HG02763 (cell line): ENCODE measurements at regions not wholly inside any gene's neighbourhood (a gene's known extent, or its start where the extent isn't known, plus 50 kb on each side); places are given as distances from the start of the nearest gene placed in this dataset.

ENCODE experiments used
- ATAC-seq: cut with Tn5 transposase; IDR thresholded peaks from one replicate; pipeline ENCODE4 v1.9.1; 2021; ENCODE audit warnings: mild to moderate bottlenecking, moderate library complexity; ENCODE audit not compliant: unreplicated experiment

DNA sequence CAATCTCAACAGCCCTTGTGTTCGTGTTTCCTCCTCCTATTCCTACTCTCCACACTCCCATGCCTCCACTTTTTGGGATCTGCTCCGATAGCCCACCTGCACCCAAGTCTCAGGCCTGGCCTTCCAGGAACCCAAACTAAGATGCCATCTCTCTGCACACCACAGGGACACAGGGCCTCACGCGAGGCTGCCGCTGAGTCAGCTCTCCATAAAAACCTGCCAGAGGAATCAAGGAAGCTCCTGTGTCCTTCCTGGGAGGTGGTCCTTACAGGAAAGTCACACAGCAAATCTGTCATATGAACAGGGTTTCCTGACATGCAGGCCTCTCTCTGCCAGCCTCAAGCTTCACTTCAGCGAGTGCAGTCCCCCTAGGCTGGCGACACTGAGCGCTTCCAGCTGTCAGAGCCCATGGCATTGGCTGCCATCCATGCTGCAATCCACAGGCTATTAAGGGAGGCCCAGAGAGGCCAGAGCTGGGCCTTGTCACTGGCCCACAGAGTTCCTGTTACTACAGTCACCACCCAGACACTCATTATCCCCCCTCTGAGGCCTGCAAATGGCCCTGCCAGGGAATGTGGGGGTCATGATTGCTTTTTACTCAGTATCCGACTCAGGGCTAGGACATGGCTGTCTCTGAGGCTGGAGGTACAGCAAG is 151.4 kb downstream of the OAT start:
- ATAC-seq = no peak

DNA sequence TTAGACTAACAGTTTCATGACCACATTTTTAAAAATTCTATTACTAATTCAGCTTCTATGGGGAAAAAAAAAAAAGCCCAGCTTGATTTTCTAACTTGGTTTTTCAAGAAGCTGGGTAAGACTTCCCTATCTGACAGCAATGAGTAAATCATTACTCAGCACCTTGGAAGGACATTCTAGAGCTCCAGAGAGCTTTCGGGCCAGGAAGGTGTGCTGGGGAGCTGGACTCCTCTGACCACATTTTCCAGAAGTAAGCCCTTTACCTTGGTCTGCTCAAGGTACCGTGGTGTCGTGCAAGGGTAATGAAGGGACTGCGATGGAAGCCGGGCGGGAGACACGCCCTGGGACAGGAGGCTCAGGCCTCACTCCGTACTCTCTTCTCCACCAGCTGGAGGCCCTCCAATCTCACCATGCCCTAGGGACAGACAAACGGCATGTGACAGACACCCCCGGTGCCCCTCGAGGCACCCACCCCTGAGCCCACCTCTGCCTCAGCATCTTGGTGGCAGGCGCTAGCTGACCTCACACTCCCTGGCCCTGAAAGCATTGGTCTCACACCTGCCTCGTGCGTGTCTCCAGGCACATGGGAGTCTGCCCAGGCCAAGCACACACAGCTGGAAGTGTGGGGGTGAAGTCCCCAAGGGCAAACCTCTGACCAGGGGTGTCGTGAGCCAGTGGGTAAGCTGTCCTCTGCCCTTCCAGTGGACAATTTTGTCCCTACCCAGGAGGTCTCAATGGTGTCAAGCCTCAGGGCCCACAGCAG is 152.1 kb downstream of the OAT start:
- no peak for ATAC-seq

DNA sequence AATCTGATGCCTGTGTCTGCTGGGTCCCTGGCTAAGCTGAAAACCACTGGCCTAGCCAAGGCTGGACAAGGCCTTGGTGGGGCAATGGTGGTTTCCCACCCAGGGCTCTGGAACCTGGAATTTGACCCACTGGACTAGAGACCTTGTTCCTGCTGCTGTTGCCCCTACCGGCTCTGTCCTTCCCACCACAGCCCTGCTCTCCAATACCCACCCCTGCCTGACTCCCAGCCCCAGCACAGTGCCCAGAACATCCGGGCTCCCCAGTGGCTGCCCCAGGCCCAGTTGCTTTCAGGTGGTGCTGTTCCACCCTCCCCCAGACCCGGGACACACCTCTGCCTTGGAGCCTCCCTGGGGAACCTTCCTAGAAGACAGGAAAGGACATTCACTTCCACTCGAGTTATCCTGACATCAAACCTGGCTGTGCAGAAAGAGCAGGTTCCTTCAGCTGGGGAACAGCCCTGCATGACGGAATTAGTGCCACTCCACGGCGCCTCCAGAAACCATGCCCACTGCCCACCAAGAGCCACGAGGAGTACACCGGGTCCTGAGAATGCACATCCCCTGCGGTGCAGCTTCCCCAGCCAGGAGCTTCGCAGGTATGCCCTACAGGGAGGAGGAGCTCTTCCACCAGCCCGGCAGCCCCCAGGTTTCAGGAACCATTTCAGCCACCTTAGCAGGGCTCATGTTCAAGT is 152.8 kb downstream of the OAT start:
- ATAC-seq = no peak

DNA sequence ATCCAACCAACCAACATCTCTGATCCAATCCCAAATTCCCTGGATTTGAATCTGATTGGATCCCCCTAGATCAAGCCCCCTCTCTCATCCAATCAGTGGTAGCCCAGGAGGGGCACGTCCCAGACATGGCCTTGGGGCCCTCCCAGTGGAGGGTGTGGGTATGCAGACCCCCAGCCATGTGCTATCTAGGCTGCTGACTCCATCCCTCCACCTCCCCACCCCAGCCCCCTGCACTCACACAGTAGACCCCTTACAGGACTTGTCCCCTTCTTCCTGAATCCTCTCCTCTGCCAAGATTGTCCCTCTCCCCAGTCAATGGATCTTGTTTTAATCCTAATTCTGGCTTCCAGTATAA is 153.4 kb downstream of the OAT start:
- no peak for ATAC-seq

DNA sequence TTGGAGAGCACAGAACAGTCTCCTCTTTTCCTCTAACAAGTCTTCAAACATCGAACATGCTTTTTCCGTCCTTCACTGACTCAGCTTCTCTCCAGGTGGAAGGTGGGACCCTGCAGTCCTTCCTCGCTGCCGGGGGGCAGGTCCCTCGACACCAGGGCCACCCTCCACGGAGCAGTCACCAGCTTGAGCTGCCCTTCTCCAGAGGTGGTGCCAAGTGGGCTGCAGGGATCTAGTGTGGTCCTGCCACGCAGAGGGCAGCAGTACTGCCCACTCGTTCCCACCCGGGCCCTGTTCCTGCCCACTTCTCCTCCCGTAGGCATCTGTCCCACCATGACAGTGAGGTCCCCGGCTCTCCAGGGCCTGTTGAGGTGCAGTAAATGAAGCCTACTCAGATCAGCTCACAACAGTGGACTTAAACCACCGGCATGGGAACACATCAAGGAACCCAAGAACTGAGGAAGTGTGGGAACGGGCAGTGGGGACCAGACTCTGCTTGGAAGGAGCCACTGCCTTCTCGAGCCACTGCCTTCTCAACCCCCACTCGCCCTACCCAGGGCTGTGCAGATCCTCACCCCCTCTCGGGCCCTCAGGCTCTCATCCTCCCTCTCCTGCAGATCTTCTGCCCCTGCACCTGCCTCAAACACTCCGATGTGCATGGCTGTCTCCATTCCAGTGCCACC is 153.9 kb downstream of the OAT start:
- no peak for ATAC-seq

DNA sequence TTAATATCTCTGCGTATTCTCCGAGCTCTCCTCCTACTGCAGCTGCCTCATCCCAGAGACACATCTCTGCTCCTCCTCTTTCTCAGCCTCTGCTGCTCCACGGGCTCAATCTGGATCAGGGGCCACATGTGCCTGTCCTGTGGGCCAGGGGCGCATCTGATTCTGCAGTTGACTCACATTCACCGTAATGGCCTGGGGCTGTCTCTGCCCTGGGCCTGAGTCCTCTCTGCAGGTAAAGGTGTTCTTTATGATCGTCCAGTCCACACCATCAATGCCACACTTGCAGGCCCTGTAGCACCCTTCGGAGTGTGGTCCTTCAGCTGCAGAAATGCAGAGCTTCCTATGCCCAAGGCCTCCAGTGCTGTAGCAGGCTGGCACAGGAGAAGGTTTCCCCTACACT is 154.5 kb downstream of the OAT start:
- ATAC-seq = no peak

DNA sequence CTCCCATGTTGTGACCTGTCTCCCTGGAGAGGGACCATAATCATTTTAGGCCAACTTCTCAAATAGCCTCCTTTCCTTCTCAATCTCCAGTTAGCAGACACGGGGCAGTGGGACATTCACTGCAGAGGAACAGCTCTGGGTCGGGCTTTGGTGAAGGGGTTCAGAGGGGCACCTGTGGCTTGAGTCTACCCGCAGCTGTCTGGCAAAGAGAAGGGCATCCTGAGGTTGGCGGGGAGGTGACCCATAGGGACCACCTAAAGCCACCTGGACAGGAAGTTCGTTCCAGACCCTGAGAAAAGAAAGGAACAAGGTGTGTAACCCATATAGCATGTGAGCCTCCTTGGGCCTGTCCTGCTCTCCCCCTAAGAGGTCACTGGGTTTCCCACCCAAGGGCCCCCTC is 155.0 kb downstream of the OAT start:
- no peak for ATAC-seq

DNA sequence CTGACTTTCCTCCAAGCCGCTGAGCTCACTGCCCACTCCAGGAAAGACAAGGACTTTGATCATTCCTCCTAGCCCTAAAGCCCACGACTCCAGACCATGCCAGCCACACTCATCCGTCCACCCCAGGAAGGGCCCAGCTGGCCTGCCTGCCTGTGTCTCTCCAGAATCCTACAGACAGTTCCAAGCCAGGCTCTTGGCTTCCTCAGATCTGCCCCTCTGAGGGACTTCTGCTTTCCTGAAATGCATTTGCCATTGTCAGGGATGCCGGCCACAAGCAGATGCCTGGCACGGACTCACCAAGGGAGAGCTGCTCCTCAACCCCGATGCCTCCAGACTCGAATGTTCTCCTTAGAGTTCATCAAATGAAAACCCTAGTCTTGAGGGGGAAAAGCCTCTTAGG is 155.8 kb downstream of the OAT start:
- no peak for ATAC-seq

DNA sequence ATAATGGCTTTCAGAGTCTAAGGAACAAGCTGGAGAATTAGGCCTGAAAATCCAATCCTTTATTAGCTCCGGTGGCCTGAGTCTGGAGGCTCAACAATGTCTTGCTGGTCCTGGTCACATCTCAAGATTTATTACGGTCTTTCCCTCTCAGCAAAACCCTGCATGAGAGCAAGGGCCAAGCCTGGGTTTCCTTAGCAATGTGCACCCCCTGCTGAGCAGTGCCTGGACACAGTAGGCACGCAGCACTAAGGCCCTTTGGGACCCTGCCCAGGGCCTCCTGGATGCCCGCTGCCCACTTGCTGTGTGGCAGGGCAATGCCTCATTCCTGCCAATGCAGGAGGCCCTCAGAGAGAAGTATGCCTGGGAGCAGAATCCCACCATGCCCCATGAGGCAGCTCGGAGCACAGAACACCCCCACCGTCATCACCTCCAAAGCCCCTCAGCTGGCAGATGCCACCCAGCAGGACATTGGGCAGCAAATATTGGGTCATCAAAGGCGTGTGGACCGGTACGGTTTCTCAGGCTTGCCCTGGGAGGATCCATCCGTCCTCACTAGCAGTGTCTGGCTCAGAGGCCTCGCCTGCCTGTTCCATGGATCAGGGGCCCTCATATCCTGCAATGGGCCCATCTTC is 156.4 kb downstream of the OAT start:
- no peak for ATAC-seq

DNA sequence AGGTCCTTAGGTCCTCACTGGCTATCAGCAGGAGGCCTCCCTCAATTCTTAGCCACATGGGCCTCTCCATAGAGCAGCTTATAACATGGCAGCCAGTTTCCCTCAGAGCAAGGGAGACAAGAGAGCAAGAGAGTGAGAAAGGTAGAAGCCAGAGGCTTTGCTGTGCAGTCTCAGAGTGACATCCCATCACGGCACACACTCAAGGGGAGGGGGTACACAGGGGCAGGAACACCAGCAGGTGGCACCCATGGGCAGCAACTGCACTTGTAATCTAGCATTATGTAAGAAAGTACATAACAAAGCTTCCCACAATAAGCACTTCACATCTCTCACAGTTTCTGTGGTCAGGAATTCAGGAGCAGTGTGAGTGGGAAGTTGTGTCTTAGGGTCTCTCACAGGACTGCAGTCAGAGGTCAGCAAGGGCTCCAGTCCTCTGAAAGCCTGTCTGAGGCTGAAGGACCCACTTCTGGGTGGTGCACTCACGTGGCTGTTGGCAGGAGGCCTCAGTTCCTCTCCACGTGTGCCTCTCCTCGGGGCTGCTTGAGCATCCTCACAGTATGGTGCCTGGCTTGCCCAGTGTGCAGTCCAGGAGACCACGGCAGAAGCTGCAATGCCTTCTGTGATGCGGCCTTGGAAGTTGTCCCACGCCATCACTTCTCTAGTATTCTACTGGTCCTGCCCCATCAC is 159.4 kb downstream of the OAT start:
- ATAC-seq = no peak

DNA sequence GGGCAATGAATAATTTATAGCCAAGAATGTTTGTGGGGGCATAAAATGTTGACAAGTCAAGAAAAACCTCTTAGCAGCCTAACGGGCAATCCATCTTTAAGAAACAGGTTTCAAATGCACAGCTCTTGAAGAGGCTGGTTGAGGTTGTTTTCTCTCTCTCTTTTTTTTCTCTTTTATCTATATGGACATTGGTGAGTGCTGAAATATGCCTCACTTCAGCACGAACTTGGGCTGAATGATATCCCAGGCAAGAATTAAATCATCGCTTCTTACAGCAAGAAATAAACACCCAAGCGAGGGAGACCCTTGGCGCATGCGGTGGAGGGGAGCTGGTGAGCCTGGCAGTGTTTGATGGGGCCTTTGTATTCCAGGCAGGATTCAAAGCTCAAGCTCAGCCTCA is 160.9 kb downstream of the OAT start:
- no peak for ATAC-seq

DNA sequence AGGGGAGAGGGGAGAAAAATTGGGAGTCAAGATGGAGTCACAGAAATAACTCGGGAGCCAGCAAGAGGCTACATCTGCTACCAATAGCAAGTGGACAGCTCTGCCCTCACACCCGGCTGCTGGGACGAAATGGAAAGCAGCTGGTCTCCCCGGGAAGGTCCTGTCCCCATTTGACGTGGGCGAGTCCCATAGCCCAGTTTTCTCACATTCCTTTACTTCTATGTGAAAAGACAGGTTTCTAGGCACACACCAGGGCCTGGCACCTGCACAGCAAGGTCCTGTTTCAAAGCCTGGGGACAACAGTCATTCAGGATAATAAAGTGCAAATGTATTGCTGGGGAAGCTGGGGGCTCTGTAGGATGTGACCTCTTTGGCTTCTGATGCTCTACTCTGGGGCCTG is 162.6 kb downstream of the OAT start:
- no peak for ATAC-seq

DNA sequence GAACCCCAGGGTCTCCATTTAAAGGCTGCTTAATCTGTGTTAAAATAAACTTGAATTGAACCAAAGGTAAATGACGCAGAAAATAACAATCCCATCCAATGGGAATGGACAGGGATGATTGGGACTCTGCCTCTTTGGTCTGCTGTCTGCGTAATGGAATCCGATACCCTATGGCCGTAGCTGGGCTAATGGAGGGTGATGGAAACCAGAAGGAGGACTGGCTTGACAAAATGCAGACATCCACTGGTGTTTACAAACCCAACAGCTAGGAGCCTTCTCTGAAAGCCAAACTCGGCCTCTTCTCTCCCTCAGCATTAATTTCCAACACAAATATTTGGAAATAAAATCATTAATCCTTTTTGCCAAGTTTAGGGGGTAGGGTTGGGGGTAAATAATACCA is 162.2 kb upstream of the CHST15 start:
- ATAC-seq = no peak

DNA sequence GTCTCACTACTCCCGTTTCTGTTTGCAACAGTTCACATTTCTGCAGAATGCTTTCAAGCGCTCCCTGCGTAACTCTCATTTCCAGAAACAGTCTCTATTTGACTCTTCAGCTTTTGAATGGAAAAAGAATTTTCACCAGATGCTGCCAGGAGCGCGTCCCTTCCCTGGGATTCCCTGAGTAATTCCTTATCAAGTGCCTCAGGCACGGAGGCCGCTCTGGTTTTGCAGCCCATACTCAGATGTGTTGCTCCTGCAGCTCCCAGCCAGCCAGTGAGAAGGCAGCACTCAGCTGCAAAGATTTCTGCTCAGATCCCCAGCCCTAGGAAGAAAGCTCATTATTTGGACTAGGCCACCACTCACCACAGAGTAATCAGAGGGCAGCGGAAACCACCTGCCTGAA is 161.1 kb upstream of the CHST15 start:
- ATAC-seq = no peak

DNA sequence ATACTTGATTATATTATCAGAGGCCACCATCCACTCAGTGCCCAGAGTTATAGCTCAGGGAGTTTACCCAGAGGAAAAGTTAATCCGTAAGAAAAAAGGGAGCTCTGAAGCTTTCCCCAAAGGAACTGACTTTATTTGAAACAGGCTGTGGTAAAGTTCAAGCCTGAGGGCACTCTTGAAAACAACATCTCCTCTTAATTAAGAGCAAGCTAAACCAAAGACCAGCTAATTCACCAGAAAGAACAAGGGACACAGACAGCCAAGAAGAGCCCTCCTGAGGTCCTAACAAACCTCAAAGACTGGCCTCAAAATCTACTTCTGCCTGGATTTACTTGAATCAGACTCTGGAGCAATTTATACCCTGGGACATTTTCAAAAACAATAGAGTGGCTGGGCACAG is 159.6 kb upstream of the CHST15 start:
- ATAC-seq = no peak

DNA sequence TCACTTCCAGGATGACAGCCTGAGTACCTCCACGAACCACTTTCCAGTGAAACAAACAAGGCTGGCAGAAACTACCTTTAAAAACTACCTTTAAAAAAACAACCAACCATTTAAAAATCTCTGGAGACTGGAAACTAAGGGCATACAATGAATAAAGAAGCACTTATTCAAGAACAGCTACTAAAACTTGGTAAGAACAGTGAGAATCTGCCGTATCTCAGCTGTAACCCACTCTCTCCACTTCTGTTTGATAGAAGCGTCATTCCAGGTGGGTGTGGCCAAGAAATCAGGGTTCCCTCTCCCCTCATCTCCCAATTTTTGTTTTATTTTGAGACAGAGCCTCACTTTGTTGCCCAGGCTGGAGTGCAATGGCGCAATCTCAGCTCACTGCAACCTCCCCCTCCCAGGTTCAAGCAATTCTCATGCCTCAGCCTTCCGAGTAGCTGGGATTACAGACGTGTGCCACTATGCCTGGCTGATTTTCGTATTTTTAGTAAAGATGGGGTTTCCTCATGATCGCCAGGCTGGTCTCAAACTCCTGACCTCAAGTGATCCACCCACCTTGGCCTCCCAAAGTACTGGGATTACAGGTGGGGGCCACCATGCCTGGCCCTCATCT is 158.8 kb upstream of the CHST15 start:
- no peak for ATAC-seq

DNA sequence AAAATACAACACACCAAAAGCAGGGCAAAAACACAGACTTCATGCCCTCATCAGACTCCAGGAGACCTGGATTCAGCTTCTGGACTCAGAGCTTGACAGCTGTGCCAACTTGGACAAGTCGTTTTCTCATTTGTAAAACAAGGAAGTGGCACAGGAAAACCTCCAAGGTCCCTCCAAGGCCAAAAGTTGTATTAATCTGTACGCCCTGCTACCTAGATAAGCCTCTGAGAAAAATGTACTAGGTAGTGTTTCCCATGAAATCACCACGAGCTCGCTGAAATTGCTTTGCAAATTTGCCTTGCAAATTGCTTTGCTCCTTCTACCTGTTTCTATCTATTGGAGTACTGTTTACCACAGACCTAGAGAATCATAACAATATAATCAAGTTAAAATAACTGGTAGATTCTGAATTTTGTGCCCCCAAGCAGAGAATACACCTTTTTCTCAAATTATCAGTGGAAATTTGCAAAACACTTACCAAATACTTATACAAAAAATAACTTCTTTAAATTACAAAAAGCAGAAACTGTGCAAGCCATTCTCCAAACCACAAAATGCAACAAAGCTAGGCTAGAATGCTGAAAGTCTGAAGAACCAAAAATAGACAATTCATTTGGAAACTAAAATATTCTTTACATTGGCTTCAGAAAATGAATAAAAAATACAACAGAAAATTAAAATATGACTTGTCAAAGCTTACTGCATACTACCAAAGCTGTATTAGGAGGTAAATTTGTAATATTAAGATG is 158.1 kb upstream of the CHST15 start:
- no peak for ATAC-seq

DNA sequence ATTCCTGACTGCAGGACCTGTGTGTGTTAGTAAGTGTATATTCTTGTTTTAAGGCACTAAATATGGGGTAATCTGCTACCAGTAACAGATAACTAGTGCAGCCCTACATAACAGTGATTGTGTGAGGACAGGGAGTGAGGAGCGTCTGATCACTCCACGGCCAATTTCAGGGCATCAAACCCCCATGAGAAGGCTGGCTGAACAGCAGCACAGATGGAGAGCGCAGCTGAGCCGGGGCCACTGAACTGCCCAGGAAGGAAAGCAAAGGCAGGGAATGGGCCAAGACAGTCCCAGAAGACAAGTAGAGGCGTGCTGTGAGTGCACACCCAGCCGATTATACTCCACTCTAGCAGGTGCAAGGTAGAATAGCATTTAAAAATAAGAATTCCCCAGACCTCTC is 157.1 kb upstream of the CHST15 start:
- ATAC-seq = no peak

DNA sequence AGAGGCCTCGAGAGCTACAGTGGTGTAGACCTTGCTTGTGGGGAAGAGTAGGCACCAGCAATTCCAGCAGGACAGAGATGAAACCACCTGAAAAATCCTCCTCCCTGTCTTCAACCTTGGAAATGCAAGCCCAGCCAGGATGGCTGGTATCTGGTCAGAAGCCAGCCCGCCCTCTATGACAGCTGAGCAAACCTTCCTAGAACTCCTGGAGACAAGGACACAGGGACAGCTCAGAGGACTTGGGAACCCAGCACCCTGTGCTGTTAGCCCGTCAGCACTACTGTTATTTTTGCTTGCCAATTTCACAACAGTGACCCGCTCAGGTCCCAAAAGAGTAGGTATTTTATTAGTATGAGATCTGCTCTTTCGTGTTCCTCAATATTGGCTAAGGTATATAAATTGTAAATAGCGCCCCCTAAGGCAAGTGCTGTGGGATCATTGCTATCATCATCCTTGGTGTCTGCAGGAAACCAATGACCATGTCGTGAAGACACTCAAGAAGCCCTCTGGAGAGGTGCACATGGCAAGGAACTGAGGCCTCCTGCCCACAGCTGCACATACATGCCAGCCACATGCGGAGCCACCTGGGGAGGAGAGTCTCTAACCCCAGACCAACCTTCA is 156.5 kb upstream of the CHST15 start:
- ATAC-seq = no peak
